ENCODE measurements at regions not wholly inside any gene's neighbourhood (a gene's known extent, or its start where the extent isn't known, plus 50 kb on each side); places are given as distances from the start of the nearest gene placed in this dataset.
"Not testable (repeated sequence)": the region's sequence is repeated elsewhere in the genome, so short reads cannot be mapped to it uniquely, and the experiment has no call there.

GRCh38 chr6:2327591-2327990 is 82.2 kb upstream of the GMDS start:
- DNase-seq: no peak
- Histone ChIP-seq H3K9me3 (peaks cover 9% of the 10 kb centered on the region), H3K4me1 (no peaks in the 10 kb centered on the region), H3K27me3 (no peaks in the 10 kb centered on the region), H3K36me3 (no peaks in the 10 kb centered on the region), H3K27ac (no peak overlapping the region), H3K4me3 (no peak overlapping the region)
- no peak for ATAC-seq
- TF ChIP-seq, protein P1, sequence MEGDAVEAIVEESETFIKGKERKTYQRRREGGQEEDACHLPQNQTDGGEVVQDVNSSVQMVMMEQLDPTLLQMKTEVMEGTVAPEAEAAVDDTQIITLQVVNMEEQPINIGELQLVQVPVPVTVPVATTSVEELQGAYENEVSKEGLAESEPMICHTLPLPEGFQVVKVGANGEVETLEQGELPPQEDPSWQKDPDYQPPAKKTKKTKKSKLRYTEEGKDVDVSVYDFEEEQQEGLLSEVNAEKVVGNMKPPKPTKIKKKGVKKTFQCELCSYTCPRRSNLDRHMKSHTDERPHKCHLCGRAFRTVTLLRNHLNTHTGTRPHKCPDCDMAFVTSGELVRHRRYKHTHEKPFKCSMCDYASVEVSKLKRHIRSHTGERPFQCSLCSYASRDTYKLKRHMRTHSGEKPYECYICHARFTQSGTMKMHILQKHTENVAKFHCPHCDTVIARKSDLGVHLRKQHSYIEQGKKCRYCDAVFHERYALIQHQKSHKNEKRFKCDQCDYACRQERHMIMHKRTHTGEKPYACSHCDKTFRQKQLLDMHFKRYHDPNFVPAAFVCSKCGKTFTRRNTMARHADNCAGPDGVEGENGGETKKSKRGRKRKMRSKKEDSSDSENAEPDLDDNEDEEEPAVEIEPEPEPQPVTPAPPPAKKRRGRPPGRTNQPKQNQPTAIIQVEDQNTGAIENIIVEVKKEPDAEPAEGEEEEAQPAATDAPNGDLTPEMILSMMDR (IDR thresholded peaks at IDR 0.05): no peak
- intact Hi-C loops (cut with DNase I): no loop called here

GRCh38 chr6:2324166-2324953 is 79.0 kb upstream of the GMDS start:
- no peak for DNase-seq

DNA sequence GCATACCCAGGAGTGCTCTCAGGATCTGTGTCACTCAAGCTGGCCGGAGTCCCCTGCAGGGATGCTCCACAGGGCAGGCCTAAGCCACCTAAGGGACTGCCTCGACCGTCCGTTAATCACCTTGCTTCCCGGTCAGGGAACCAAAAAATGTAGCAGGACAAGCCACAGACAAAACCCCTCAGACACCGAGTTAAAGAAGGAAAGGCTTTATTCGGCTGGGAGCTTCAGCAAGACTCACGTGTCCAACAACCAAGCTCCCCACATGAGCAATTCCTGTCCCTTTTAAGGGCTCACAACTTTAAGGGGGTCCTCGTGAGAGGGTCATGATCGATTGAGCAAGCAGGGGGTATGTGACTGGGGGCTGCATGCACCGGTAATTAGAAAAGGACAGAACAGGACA is 72.1 kb upstream of the GMDS start:
- H3K27me3 ChIP-seq; ATAC-seq; H3K36me3 ChIP-seq; H3K4me3 ChIP-seq; intact Hi-C loops (cut with DNase I); H3K27ac ChIP-seq; H3K9me3 ChIP-seq; H3K4me1 ChIP-seq; DNase-seq: not testable (repeated sequence)

More at GRCh38 chr6:2324166-2324953, 79.0 kb upstream of the GMDS start:
- H3K36me3 ChIP-seq: no peaks in the 10 kb centered on the region
- no peaks in the 10 kb centered on the region for H3K4me1 ChIP-seq
- H3K9me3 ChIP-seq: peaks cover 9% of the 10 kb centered on the region
- H3K27ac ChIP-seq: no peak overlapping the region
- ATAC-seq: no peak
- no peaks in the 10 kb centered on the region for H3K27me3 ChIP-seq
- H3K4me3 ChIP-seq: no peak overlapping the region
- TF ChIP-seq, protein P1 (IDR thresholded peaks at IDR 0.05): no peak
- intact Hi-C loops (cut with DNase I): no loop called here

DNA sequence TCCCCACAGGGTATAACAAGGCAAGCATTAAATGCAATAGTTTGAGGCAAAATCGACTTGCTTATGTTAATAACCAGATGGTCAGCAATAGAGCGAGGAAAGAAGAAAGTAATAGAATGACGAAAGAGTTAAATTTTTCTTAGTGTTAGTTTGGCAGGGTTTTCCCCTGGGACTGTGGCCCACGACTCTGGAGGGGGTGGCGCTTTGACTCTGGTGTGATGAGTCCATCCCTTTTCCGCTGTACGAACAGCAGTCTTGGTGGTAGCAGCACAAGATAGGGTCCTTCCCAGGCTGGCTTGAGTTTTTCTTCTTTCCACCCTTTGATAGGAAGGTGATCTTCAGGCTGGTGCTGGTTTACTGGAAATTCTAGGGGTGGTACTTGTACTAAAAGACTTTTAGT is 69.2 kb upstream of the GMDS start:
- DNase-seq (no peak), ATAC-seq (no peak)
- no peak overlapping the region for H3K27ac ChIP-seq
- no peaks in the 10 kb centered on the region for H3K36me3 ChIP-seq
- intact Hi-C loops (cut with DNase I): no loop called here
- TF ChIP-seq, protein P1 (IDR thresholded peaks at IDR 0.05): no peak
- H3K27me3 ChIP-seq: no peaks in the 10 kb centered on the region
- H3K9me3 ChIP-seq: no peaks in the 10 kb centered on the region
- H3K4me1 ChIP-seq: no peaks in the 10 kb centered on the region
- H3K4me3 ChIP-seq: no peak overlapping the region

GRCh38 chr6:2310042-2310441 is 64.6 kb upstream of the GMDS start:
- Histone ChIP-seq H3K27me3 (no peaks in the 10 kb centered on the region), H3K4me3 (no peak overlapping the region), H3K27ac (no peak overlapping the region), H3K4me1 (no peaks in the 10 kb centered on the region), H3K36me3 (no peaks in the 10 kb centered on the region), H3K9me3 (no peaks in the 10 kb centered on the region)
- ATAC-seq (no peak), DNase-seq (no peak)
- intact Hi-C loops (cut with DNase I): no loop called here
- TF ChIP-seq, protein P1 (IDR thresholded peaks at IDR 0.05): no peak

- TF ChIP-seq, protein P1 (IDR thresholded peaks at IDR 0.05): no peak
- ATAC-seq (no peak), DNase-seq (no peak)
- Histone ChIP-seq H3K27me3 (no peaks in the 10 kb centered on the region), H3K4me1 (no peaks in the 10 kb centered on the region), H3K36me3 (no peaks in the 10 kb centered on the region), H3K9me3 (no peaks in the 10 kb centered on the region), H3K4me3 (no peak overlapping the region), H3K27ac (no peak overlapping the region)
- intact Hi-C loops (cut with DNase I): no loop called here
These were observed 63.7 kb upstream of the GMDS start for GRCh38 chr6:2309122-2309521.
